ENCODE measurements at regions not wholly inside any gene's neighbourhood (a gene's known extent, or its start where the extent isn't known, plus 50 kb on each side); places are given as distances from the start of the nearest gene placed in this dataset.

GRCh38 chr5:34535944-34536623 lies 120.0 kb upstream of the RAI14 start:
- Histone ChIP-seq H3K27me3 (no peaks in the 10 kb centered on the region), H3K4me1 (no peaks in the 10 kb centered on the region), H3K9me3 (no peaks in the 10 kb centered on the region), H3K36me3 (no peaks in the 10 kb centered on the region), H3K4me3 (no peak overlapping the region), H3K27ac (no peak overlapping the region)
- 41% methylated on average over 2 of the region's 2 CpGs for WGBS (ENCODE audit: insufficient coverage, low coverage, low lambda C conversion rate, missing lambda C conversion rate)
- intact Hi-C loops (cut with DNase I) = no loop called here
- DNase-seq (no peak), ATAC-seq (no peak)
- TF ChIP-seq CTCF (IDR thresholded peaks at IDR 0.05) = no peak
- TF ChIP-seq POLR2A (IDR thresholded peaks at IDR 0.05) = no peak

- H3K9me3 ChIP-seq = no peaks in the 10 kb centered on the region
- H3K4me3 ChIP-seq = no peak overlapping the region
- no peak overlapping the region for H3K27ac ChIP-seq
- no peaks in the 10 kb centered on the region for H3K27me3 ChIP-seq
- no peak for TF ChIP-seq POLR2A (IDR thresholded peaks at IDR 0.05)
- no peak for TF ChIP-seq CTCF (IDR thresholded peaks at IDR 0.05)
- ATAC-seq = no peak
- intact Hi-C loops (cut with DNase I) = no loop called here
- H3K36me3 ChIP-seq = no peaks in the 10 kb centered on the region
- no peaks in the 10 kb centered on the region for H3K4me1 ChIP-seq
- DNase-seq = no peak
Observed at GRCh38 chr5:34536699-34537098, 119.4 kb upstream of the RAI14 start.

- H3K27ac ChIP-seq = no peak overlapping the region
- no peaks in the 10 kb centered on the region for H3K4me1 ChIP-seq
- no peaks in the 10 kb centered on the region for H3K36me3 ChIP-seq
- intact Hi-C loops (cut with DNase I) = no loop called here
- DNase-seq (peak in 1 of 3 donors; percentile 37), ATAC-seq (peak; percentile 74 to 83 (median 78))
- no peaks in the 10 kb centered on the region for H3K27me3 ChIP-seq
- 75% methylated on average over 1 of the region's 3 CpGs for WGBS (ENCODE audit: insufficient coverage, low coverage, low lambda C conversion rate, missing lambda C conversion rate)
- H3K9me3 ChIP-seq = no peaks in the 10 kb centered on the region
- no peak overlapping the region for H3K4me3 ChIP-seq
- TF ChIP-seq CTCF (IDR thresholded peaks at IDR 0.05) (peak; percentile 31 to 64 (median 46)), POLR2A (IDR thresholded peaks at IDR 0.05) (no peak)
Observed at GRCh38 chr5:34538026-34538672, 118.0 kb upstream of the RAI14 start.

GRCh38 chr5:34539183-34539582 lies 116.9 kb upstream of the RAI14 start:
- Histone ChIP-seq H3K4me1 (no peaks in the 10 kb centered on the region), H3K9me3 (no peaks in the 10 kb centered on the region), H3K4me3 (no peak overlapping the region), H3K36me3 (no peaks in the 10 kb centered on the region), H3K27ac (no peak overlapping the region), H3K27me3 (no peaks in the 10 kb centered on the region)
- 55% methylated on average over 1 of the region's 1 CpG for WGBS (ENCODE audit: insufficient coverage, low coverage, low lambda C conversion rate, missing lambda C conversion rate)
- DNase-seq (no peak), ATAC-seq (no peak)
- intact Hi-C loops (cut with DNase I) = no loop called here
- TF ChIP-seq POLR2A (IDR thresholded peaks at IDR 0.05) (no peak), CTCF (IDR thresholded peaks at IDR 0.05) (no peak)

Data from right lobe of liver (tissue), 6 donors.